ENCODE measurements at regions not wholly inside any gene's neighbourhood (a gene's known extent, or its start where the extent isn't known, plus 50 kb on each side); places are given as distances from the start of the nearest gene placed in this dataset.

DNA sequence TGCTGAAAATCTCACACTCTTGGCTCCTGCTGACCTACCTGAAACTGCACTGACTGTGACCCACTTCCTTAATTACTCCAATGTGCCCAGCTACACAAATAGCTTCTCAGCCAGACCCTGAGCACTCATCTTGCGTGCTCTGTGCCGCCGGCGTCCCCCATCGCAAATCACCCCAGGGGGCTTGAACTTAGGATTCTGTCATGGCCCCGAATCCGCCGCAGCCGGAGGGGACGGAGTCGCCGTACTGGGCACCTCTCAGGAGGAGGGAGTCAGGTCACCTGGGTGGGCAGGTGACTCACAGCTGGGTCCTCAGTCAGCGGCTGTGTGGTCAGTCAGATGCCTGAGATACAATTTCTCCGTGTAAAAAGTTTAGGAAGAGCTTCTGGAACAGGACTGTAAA lies 804.9 kb upstream of the SALL3 start:
- TF ChIP-seq ZFP3 (CRISPR knock-in tag; IDR thresholded peaks at IDR 0.05), result no peak
- TF ChIP-seq ZC3H10 (CRISPR knock-in tag; IDR thresholded peaks at IDR 0.05), result no peak
- TF ChIP-seq SNAI2 (CRISPR knock-in tag; IDR thresholded peaks at IDR 0.05), result no peak
- no peak for TF ChIP-seq ARNTL (CRISPR knock-in tag; IDR thresholded peaks at IDR 0.05; ENCODE audit: borderline replicate concordance, low read depth)
- no peak for TF ChIP-seq BACH2 (CRISPR knock-in tag; IDR thresholded peaks at IDR 0.05; ENCODE audit: borderline replicate concordance)
- no peak for TF ChIP-seq ZFP30 (CRISPR knock-in tag; IDR thresholded peaks at IDR 0.05)
- TF ChIP-seq OSR1 (CRISPR knock-in tag; IDR thresholded peaks at IDR 0.05), result no peak
- TF ChIP-seq, protein P1, sequence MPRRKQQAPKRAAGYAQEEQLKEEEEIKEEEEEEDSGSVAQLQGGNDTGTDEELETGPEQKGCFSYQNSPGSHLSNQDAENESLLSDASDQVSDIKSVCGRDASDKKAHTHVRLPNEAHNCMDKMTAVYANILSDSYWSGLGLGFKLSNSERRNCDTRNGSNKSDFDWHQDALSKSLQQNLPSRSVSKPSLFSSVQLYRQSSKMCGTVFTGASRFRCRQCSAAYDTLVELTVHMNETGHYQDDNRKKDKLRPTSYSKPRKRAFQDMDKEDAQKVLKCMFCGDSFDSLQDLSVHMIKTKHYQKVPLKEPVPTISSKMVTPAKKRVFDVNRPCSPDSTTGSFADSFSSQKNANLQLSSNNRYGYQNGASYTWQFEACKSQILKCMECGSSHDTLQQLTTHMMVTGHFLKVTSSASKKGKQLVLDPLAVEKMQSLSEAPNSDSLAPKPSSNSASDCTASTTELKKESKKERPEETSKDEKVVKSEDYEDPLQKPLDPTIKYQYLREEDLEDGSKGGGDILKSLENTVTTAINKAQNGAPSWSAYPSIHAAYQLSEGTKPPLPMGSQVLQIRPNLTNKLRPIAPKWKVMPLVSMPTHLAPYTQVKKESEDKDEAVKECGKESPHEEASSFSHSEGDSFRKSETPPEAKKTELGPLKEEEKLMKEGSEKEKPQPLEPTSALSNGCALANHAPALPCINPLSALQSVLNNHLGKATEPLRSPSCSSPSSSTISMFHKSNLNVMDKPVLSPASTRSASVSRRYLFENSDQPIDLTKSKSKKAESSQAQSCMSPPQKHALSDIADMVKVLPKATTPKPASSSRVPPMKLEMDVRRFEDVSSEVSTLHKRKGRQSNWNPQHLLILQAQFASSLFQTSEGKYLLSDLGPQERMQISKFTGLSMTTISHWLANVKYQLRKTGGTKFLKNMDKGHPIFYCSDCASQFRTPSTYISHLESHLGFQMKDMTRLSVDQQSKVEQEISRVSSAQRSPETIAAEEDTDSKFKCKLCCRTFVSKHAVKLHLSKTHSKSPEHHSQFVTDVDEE (CRISPR knock-in tag; IDR thresholded peaks at IDR 0.05), result no peak
- no peak for TF ChIP-seq ZNF565 (CRISPR knock-in tag; conservative IDR thresholded peaks at IDR 0.05; ENCODE audit: low read depth)
- TF ChIP-seq, protein P2, sequence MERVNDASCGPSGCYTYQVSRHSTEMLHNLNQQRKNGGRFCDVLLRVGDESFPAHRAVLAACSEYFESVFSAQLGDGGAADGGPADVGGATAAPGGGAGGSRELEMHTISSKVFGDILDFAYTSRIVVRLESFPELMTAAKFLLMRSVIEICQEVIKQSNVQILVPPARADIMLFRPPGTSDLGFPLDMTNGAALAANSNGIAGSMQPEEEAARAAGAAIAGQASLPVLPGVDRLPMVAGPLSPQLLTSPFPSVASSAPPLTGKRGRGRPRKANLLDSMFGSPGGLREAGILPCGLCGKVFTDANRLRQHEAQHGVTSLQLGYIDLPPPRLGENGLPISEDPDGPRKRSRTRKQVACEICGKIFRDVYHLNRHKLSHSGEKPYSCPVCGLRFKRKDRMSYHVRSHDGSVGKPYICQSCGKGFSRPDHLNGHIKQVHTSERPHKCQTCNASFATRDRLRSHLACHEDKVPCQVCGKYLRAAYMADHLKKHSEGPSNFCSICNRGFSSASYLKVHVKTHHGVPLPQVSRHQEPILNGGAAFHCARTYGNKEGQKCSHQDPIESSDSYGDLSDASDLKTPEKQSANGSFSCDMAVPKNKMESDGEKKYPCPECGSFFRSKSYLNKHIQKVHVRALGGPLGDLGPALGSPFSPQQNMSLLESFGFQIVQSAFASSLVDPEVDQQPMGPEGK (CRISPR knock-in tag; IDR thresholded peaks at IDR 0.05; ENCODE audit: borderline replicate concordance), result no peak
- TF ChIP-seq PPARA (CRISPR knock-in tag; IDR thresholded peaks at IDR 0.05; ENCODE audit: borderline replicate concordance), result no peak
- TF ChIP-seq, protein P3, sequence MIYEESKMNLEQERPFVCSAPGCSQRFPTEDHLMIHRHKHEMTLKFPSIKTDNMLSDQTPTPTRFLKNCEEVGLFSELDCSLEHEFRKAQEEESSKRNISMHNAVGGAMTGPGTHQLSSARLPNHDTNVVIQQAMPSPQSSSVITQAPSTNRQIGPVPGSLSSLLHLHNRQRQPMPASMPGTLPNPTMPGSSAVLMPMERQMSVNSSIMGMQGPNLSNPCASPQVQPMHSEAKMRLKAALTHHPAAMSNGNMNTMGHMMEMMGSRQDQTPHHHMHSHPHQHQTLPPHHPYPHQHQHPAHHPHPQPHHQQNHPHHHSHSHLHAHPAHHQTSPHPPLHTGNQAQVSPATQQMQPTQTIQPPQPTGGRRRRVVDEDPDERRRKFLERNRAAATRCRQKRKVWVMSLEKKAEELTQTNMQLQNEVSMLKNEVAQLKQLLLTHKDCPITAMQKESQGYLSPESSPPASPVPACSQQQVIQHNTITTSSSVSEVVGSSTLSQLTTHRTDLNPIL (CRISPR knock-in tag; IDR thresholded peaks at IDR 0.05; ENCODE audit: low read depth), result no peak
- TF ChIP-seq CSDC2 (CRISPR knock-in tag; IDR thresholded peaks at IDR 0.05), result no peak

DNA sequence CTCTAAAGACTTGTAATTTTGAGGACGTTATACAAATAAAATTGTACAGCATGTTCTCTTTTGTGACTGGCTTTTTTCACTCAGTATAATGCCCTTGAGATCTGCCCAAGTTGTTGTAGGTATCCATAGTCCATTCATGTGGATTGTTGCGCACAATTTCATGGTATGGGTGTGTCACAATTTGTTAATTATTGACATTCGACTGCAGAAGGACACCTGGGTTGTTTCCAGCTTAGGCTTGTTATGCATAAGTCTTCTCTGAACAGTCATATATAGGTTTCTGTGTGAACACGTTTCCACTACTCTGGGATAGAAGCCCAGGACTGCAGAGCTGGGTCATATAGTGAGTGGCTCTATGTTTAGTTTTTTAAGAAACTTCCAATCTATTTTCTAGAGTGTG lies 800.8 kb upstream of the SALL3 start:
- ATAC-seq, result no peak
- TF ChIP-seq TCF4 (CRISPR knock-in tag; IDR thresholded peaks at IDR 0.05; ENCODE audit: borderline replicate concordance), result no peak
- TF ChIP-seq, protein P2 (CRISPR knock-in tag; IDR thresholded peaks at IDR 0.05; ENCODE audit: borderline replicate concordance), result no peak
- no peak for TF ChIP-seq SNAI2 (CRISPR knock-in tag; IDR thresholded peaks at IDR 0.05)
- TF ChIP-seq ESRRG (CRISPR knock-in tag; IDR thresholded peaks at IDR 0.05), result no peak
- TF ChIP-seq, protein P4, sequence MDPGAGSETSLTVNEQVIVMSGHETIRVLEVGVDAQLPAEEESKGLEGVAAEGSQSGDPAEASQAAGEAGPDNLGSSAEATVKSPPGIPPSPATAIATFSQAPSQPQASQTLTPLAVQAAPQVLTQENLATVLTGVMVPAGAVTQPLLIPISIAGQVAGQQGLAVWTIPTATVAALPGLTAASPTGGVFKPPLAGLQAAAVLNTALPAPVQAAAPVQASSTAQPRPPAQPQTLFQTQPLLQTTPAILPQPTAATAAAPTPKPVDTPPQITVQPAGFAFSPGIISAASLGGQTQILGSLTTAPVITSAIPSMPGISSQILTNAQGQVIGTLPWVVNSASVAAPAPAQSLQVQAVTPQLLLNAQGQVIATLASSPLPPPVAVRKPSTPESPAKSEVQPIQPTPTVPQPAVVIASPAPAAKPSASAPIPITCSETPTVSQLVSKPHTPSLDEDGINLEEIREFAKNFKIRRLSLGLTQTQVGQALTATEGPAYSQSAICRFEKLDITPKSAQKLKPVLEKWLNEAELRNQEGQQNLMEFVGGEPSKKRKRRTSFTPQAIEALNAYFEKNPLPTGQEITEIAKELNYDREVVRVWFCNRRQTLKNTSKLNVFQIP (CRISPR knock-in tag; IDR thresholded peaks at IDR 0.05; ENCODE audit: borderline replicate concordance, low read depth), result no peak
- TF ChIP-seq ZNF8 (CRISPR knock-in tag; IDR thresholded peaks at IDR 0.05), result no peak
- no peak for TF ChIP-seq RARB (CRISPR knock-in tag; IDR thresholded peaks at IDR 0.05)
- TF ChIP-seq, protein P1 (CRISPR knock-in tag; IDR thresholded peaks at IDR 0.05), result no peak
- TF ChIP-seq ARNTL (CRISPR knock-in tag; IDR thresholded peaks at IDR 0.05; ENCODE audit: borderline replicate concordance, low read depth), result no peak
- TF ChIP-seq, protein P3 (CRISPR knock-in tag; IDR thresholded peaks at IDR 0.05; ENCODE audit: low read depth), result no peak
- no peak for TF ChIP-seq ISL1 (CRISPR knock-in tag; IDR thresholded peaks at IDR 0.05)

More for the DNA sequence above, 804.9 kb upstream of the SALL3 start:
- ATAC-seq, result no peak
